ENCODE measurements at regions not wholly inside any gene's neighbourhood (a gene's known extent, or its start where the extent isn't known, plus 50 kb on each side); places are given as distances from the start of the nearest gene placed in this dataset.

GRCh38 chr6:131510591-131510990, 62.4 kb upstream of the ARG1 start:
- no peak for TF ChIP-seq CTCF (IDR thresholded peaks at IDR 0.05; ENCODE audit: low read depth, low read length, poor library complexity, severe bottlenecking)
- no peak for TF ChIP-seq EZH2phosphoT487 (IDR thresholded peaks at IDR 0.05; ENCODE audit: borderline replicate concordance, low read length)

All from DOHH2 (cell line).